Fibroblast of mammary gland (primary cell): ENCODE measurements at regions not wholly inside any gene's neighbourhood (a gene's known extent, or its start where the extent isn't known, plus 50 kb on each side); places are given as distances from the start of the nearest gene placed in this dataset.
A peak's percentile ranks its signal among the peaks of the same experiment; 100 is the strongest.

Experiments
- DNase-seq: peaks from one replicate; pipeline ENCODE4 v3.0.0-alpha.2; 2010; ENCODE audit warnings: low read depth
- H3K4me3 ChIP-seq: 2 replicates; pipeline ENCODE4 v1.5.1; 2011; ENCODE audit warnings: low read depth, mild to moderate bottlenecking, low read length, moderate library complexity; ENCODE audit not compliant: control insufficient read depth
- CTCF ChIP-seq: conservative IDR thresholded peaks from 2 replicates; pipeline ENCODE4 v1.5.1; 2011; ENCODE audit warnings: low read depth, low read length, inconsistent platforms; ENCODE audit not compliant: control insufficient read depth, insufficient read depth

- H3K4me3 ChIP-seq = no peak overlapping the region
- no peak for TF ChIP-seq CTCF
- DNase-seq = peak; percentile 20
Measured at GRCh38 chr20:7516621-7517111, 423.6 kb downstream of the HAO1 start.

- no peak for TF ChIP-seq CTCF
- DNase-seq = no peak
- H3K4me3 ChIP-seq = no peak overlapping the region
Measured at GRCh38 chr20:7520361-7520760, 419.9 kb downstream of the HAO1 start.

- DNase-seq = no peak
- TF ChIP-seq CTCF = no peak
- H3K4me3 ChIP-seq = no peak overlapping the region
Measured at GRCh38 chr20:7523288-7523687, 417.0 kb downstream of the HAO1 start.

GRCh38 chr20:7540018-7540417 is 400.2 kb downstream of the HAO1 start:
- TF ChIP-seq CTCF = no peak
- no peak overlapping the region for H3K4me3 ChIP-seq
- no peak for DNase-seq

- DNase-seq = no peak
- no peak overlapping the region for H3K4me3 ChIP-seq
- no peak for TF ChIP-seq CTCF
Measured at GRCh38 chr20:7540923-7541322, 399.3 kb downstream of the HAO1 start.

- no peak for TF ChIP-seq CTCF
- DNase-seq = no peak
- H3K4me3 ChIP-seq = no peak overlapping the region
Measured at GRCh38 chr20:7571101-7571500, 369.2 kb downstream of the HAO1 start.

- DNase-seq = peak; percentile 8
- TF ChIP-seq CTCF = no peak
- no peak overlapping the region for H3K4me3 ChIP-seq
Measured at GRCh38 chr20:7571521-7572055, 368.7 kb downstream of the HAO1 start.
